ENCODE measurements at regions not wholly inside any gene's neighbourhood (a gene's known extent, or its start where the extent isn't known, plus 50 kb on each side); places are given as distances from the start of the nearest gene placed in this dataset.

- DNase-seq (ENCODE audit: extremely low read depth, low read depth), result no peak
- H3K4me3 ChIP-seq (replicated peaks; ENCODE audit: low read depth, low read length), result no peak overlapping the region
- TF ChIP-seq CTCF (IDR thresholded peaks at IDR 0.05; ENCODE audit: low read depth, low read length, missing control alignments), result no peak
Measured at GRCh38 chr5:14048434-14048833, 94.7 kb upstream of the TRIO start.

- no peak for DNase-seq (ENCODE audit: extremely low read depth, low read depth)
- no peak overlapping the region for H3K4me3 ChIP-seq (replicated peaks; ENCODE audit: low read depth, low read length)
- TF ChIP-seq CTCF (IDR thresholded peaks at IDR 0.05; ENCODE audit: low read depth, low read length, missing control alignments), result no peak
Measured at GRCh38 chr5:14041528-14042192, 97.2 kb upstream of the DNAH5 start.

- TF ChIP-seq CTCF (IDR thresholded peaks at IDR 0.05; ENCODE audit: low read depth, low read length, missing control alignments), result no peak
- no peak overlapping the region for H3K4me3 ChIP-seq (replicated peaks; ENCODE audit: low read depth, low read length)
- DNase-seq (ENCODE audit: extremely low read depth, low read depth), result no peak
Measured at GRCh38 chr5:14040542-14040941, 96.1 kb upstream of the DNAH5 start.

GRCh38 chr5:14039576-14039975 is 95.1 kb upstream of the DNAH5 start:
- no peak overlapping the region for H3K4me3 ChIP-seq (replicated peaks; ENCODE audit: low read depth, low read length)
- DNase-seq (ENCODE audit: extremely low read depth, low read depth), result no peak
- no peak for TF ChIP-seq CTCF (IDR thresholded peaks at IDR 0.05; ENCODE audit: low read depth, low read length, missing control alignments)

GRCh38 chr5:14039063-14039462 is 94.6 kb upstream of the DNAH5 start:
- no peak for TF ChIP-seq CTCF (IDR thresholded peaks at IDR 0.05; ENCODE audit: low read depth, low read length, missing control alignments)
- DNase-seq (ENCODE audit: extremely low read depth, low read depth), result no peak
- H3K4me3 ChIP-seq (replicated peaks; ENCODE audit: low read depth, low read length), result no peak overlapping the region

- peak; percentile 94 for DNase-seq (ENCODE audit: extremely low read depth, low read depth)
- no peak overlapping the region for H3K4me3 ChIP-seq (replicated peaks; ENCODE audit: low read depth, low read length)
- no peak for TF ChIP-seq CTCF (IDR thresholded peaks at IDR 0.05; ENCODE audit: low read depth, low read length, missing control alignments)
Measured at GRCh38 chr5:14038341-14038959, 94.0 kb upstream of the DNAH5 start.
